HL-60 (cell line): ENCODE measurements at regions not wholly inside any gene's neighbourhood (a gene's known extent, or its start where the extent isn't known, plus 50 kb on each side); places are given as distances from the start of the nearest gene placed in this dataset.

Experiments
- DNase-seq, 2 experiments: peaks; one replicate each; pipeline ENCODE4 v3.0.0-alpha.2; 2010 to 2020; ENCODE audit warnings: low read depth in 1 of 2, low spot score in 1 of 2
- H3K27ac ChIP-seq: fragments of 250-450 bp; sonication (Bioruptor Pico); replicated peaks from 2 replicates; pipeline ENCODE4 v1.5.1; 2020; ENCODE audit warnings: mild to moderate bottlenecking, moderate library complexity
- H3K27me3 ChIP-seq: fragments of 250-450 bp; sonication (Bioruptor Pico); 2 replicates; pipeline ENCODE4 v1.5.1; 2021; ENCODE audit warnings: mild to moderate bottlenecking, moderate library complexity; ENCODE audit not compliant: insufficient read depth, poor library complexity, severe bottlenecking
- H3K4me3 ChIP-seq: replicated peaks from 2 replicates; pipeline ENCODE4 v1.5.1; 2011; ENCODE audit warnings: mild to moderate bottlenecking, control low read depth, low read length; ENCODE audit not compliant: insufficient read depth
- GABPA ChIP-seq: IDR thresholded peaks from 2 replicates; pipeline ENCODE4 v1.6.1; 2012; ENCODE audit warnings: low read depth
- POLR2AphosphoS5 ChIP-seq: IDR thresholded peaks from 2 replicates; pipeline ENCODE4 v1.6.1; 2012; ENCODE audit warnings: low read depth
- REST ChIP-seq: IDR thresholded peaks from 2 replicates; pipeline ENCODE4 v1.6.1; 2012; ENCODE audit warnings: low read depth; ENCODE audit not compliant: insufficient replicate concordance
- SPI1 ChIP-seq: IDR thresholded peaks from 2 replicates; pipeline ENCODE4 v1.6.1; 2012; ENCODE audit warnings: low read depth, mild to moderate bottlenecking, borderline replicate concordance
- TF ChIP-seq, protein P1 (sequence below): IDR thresholded peaks from one replicate; pipeline ENCODE4 v1.5.1; 2011; ENCODE audit warnings: low read length, control low read depth, inconsistent platforms; ENCODE audit not compliant: insufficient read depth

GRCh38 chr13:30113983-30114570 lies 193.3 kb downstream of the KATNAL1 start:
- DNase-seq: no peak
- Histone ChIP-seq H3K27ac (no peak overlapping the region), H3K4me3 (peak overlapping the region; percentile 44), H3K27me3 (no peaks in the 10 kb centered on the region)
- no peak for TF ChIP-seq SPI1
- TF ChIP-seq, protein P1, sequence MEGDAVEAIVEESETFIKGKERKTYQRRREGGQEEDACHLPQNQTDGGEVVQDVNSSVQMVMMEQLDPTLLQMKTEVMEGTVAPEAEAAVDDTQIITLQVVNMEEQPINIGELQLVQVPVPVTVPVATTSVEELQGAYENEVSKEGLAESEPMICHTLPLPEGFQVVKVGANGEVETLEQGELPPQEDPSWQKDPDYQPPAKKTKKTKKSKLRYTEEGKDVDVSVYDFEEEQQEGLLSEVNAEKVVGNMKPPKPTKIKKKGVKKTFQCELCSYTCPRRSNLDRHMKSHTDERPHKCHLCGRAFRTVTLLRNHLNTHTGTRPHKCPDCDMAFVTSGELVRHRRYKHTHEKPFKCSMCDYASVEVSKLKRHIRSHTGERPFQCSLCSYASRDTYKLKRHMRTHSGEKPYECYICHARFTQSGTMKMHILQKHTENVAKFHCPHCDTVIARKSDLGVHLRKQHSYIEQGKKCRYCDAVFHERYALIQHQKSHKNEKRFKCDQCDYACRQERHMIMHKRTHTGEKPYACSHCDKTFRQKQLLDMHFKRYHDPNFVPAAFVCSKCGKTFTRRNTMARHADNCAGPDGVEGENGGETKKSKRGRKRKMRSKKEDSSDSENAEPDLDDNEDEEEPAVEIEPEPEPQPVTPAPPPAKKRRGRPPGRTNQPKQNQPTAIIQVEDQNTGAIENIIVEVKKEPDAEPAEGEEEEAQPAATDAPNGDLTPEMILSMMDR: no peak

- TF ChIP-seq GABPA: no peak
- TF ChIP-seq SPI1: no peak
- TF ChIP-seq, protein P1: no peak
- DNase-seq: no peak
- H3K27me3 ChIP-seq: no peaks in the 10 kb centered on the region
- H3K27ac ChIP-seq: no peak overlapping the region
- H3K4me3 ChIP-seq: no peak overlapping the region
Observed at GRCh38 chr13:30113551-30113950, 193.8 kb downstream of the KATNAL1 start.

DNA sequence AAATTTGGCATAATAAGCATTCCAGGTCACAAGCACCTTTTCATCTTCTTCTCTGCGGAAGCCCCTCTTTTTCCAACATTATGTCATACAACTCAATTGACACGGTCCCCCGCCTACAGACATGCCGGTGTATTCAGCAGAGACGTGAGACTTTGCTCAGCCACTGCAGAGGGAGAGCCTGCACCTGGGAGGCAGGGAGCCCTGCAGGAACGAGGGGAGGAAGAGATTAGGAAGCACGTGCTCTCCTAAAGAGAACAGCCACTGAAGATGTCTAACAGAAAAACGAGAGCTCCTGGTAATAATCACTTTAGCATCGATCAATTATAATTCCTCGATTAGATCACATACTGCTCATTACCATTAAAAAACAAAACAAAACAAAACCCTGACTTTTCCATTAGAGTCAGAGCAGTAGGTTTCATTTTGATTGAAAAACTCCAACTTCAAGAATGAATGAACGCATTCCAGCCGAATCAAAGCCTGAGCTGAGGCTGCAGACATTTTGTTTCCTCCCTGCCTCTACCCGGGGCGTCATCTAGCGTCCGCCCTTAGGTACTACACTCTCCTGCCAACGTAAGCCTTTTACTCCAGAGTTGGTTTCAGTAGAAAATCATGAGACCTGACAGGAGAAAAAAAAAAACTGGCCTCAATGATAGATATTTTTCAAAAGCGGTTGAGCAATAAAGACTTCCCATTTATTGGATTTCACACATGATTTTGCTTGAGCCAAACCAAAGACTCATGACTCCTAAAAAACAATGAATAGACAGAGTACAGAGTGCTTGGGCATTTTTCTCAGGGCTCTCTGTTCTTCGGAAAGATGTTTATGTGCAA lies 194.5 kb downstream of the KATNAL1 start:
- peak; percentile 64 to 83 for DNase-seq
- H3K27me3 ChIP-seq: no peaks in the 10 kb centered on the region
- no peak overlapping the region for H3K27ac ChIP-seq
- TF ChIP-seq, protein P1: peak; percentile 97
- TF ChIP-seq GABPA (no peak), REST (no peak)
- H3K4me3 ChIP-seq: no peak overlapping the region

DNA sequence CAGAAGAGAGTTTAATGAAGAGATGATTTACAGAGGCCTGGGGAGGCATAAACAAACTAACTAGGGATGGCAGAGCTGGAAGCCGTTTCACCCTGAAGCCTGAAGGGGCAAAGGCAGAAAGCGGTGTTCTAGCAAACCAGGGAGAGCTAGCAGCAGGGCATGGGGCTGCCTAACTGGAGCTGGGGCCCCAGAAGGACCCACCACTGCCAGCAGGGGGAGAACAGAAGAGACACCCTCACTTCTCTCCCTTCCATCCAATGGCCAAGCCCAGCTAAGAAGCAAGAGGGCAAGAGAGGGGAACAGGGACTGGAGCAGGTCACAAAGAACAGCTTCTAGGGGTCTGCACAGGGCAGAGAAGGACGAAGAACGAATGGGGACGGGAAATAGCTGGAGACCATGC lies 195.5 kb downstream of the KATNAL1 start:
- TF ChIP-seq, protein P1: no peak
- TF ChIP-seq POLR2AphosphoS5: no peak
- no peak for TF ChIP-seq GABPA
- TF ChIP-seq REST: no peak
- no peak for TF ChIP-seq SPI1
- Histone ChIP-seq H3K27me3 (no peaks in the 10 kb centered on the region), H3K27ac (no peak overlapping the region), H3K4me3 (no peak overlapping the region)
- peak in 1 of 2 experiments; percentile 40 for DNase-seq
